ENCODE measurements at regions not wholly inside any gene's neighbourhood (a gene's known extent, or its start where the extent isn't known, plus 50 kb on each side); places are given as distances from the start of the nearest gene placed in this dataset.
"Not testable (repeated sequence)": the region's sequence is repeated elsewhere in the genome, so short reads cannot be mapped to it uniquely, and the experiment has no call there.

GRCh38 chr9:33722359-33722675, 73.0 kb upstream of the PRSS3 start:
- Mint-ChIP-seq H3K27me3 (ENCODE audit: low read depth in 2 of 2) (peaks cover 7% of the 10 kb centered on the region in 2 donors), H3K4me1 (peaks cover 5 to 11% of the 10 kb centered on the region in 2 donors), H3K9me3 (no peaks in the 10 kb centered on the region), H3K27ac (no peak overlapping the region), H3K4me3 (no peak overlapping the region), H3K36me3 (no peaks in the 10 kb centered on the region)
- Histone ChIP-seq H3K27me3 (ENCODE audit: control insufficient read depth, insufficient read depth, low read length) (no peaks in the 10 kb centered on the region), H3K27ac (ENCODE audit: low read length) (no peak overlapping the region), H3K4me3 (ENCODE audit: low read length) (no peak overlapping the region), H3K9me3 (ENCODE audit: control insufficient read depth, insufficient read depth, low read length) (no peaks in the 10 kb centered on the region), H3K4me1 (ENCODE audit: control insufficient read depth, insufficient read depth, low read length) (peaks cover 10% of the 10 kb centered on the region), H3K36me3 (ENCODE audit: control insufficient read depth, insufficient read depth, low read length) (no peaks in the 10 kb centered on the region)
- TF ChIP-seq CTCF (IDR thresholded peaks at IDR 0.05), result peak; percentile 54
- 51% methylated on average over 5 of the region's 5 CpGs for WGBS (ENCODE audit: insufficient coverage)
- DNase-seq (no peak), ATAC-seq (peak in 1 of 3 donors; percentile 4)
- intact Hi-C loops (cut with micrococcal nuclease), result loop anchor here (1.0 kb wide), 1 partner anchor 98 kb away; no protein-coding TSS in a partner anchor

GRCh38 chr9:33728613-33729012, 66.7 kb upstream of the PRSS3 start:
- WGBS (ENCODE audit: insufficient coverage), result no CpG with 5 or more reads among the region's 1 CpG
- intact Hi-C loops (cut with micrococcal nuclease), result no loop called here
- no peak for TF ChIP-seq CTCF (IDR thresholded peaks at IDR 0.05)
- Mint-ChIP-seq H3K27ac (no peak overlapping the region), H3K27me3 (ENCODE audit: low read depth in 2 of 2) (peaks cover 7 to 17% of the 10 kb centered on the region in 2 donors), H3K4me1 (no peaks in the 10 kb centered on the region), H3K4me3 (no peak overlapping the region), H3K36me3 (no peaks in the 10 kb centered on the region), H3K9me3 (no peaks in the 10 kb centered on the region)
- H3K9me3 ChIP-seq (ENCODE audit: control insufficient read depth, insufficient read depth, low read length), result no peaks in the 10 kb centered on the region
- H3K4me1 ChIP-seq (ENCODE audit: control insufficient read depth, insufficient read depth, low read length), result no peaks in the 10 kb centered on the region
- no peaks in the 10 kb centered on the region for H3K27me3 ChIP-seq (ENCODE audit: control insufficient read depth, insufficient read depth, low read length)
- H3K27ac ChIP-seq (ENCODE audit: low read length), result no peak overlapping the region
- DNase-seq, result no peak
- ATAC-seq, result no peak
- no peaks in the 10 kb centered on the region for H3K36me3 ChIP-seq (ENCODE audit: control insufficient read depth, insufficient read depth, low read length)
- H3K4me3 ChIP-seq (ENCODE audit: low read length), result no peak overlapping the region

DNA sequence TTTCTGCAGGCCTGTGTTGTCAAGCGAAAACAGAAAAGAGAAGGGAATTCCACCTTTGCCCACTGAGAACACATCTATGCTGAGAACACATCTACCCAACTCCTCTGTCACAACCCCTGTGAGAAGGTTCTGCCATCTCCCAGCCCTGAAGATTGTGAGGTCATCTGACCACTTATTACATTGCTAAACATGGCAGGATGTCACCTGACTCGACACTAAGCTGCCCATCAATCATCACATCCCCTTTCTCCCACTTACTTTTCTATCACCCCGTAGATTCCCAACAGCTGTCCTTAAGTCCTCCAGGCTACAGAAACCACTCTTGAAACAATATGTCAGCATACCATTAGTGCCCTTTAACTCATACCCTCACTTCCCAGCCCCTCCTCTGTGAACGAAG, 64.2 kb upstream of the PRSS3 start:
- H3K9me3 Mint-ChIP-seq, result no peaks in the 10 kb centered on the region
- peaks cover 7 to 24% of the 10 kb centered on the region in 2 donors for H3K27me3 Mint-ChIP-seq (ENCODE audit: low read depth in 2 of 2)
- H3K4me3 Mint-ChIP-seq, result no peak overlapping the region
- no peaks in the 10 kb centered on the region for H3K9me3 ChIP-seq (ENCODE audit: control insufficient read depth, insufficient read depth, low read length)
- WGBS (ENCODE audit: insufficient coverage), result 83% methylated on average over 4 of the region's 4 CpGs
- H3K27ac Mint-ChIP-seq, result no peak overlapping the region
- no peak for TF ChIP-seq CTCF (IDR thresholded peaks at IDR 0.05)
- H3K27ac ChIP-seq (ENCODE audit: low read length), result no peak overlapping the region
- DNase-seq, result no peak
- no peak for ATAC-seq
- H3K4me3 ChIP-seq (ENCODE audit: low read length), result no peak overlapping the region
- no peaks in the 10 kb centered on the region for H3K4me1 ChIP-seq (ENCODE audit: control insufficient read depth, insufficient read depth, low read length)
- no peaks in the 10 kb centered on the region for H3K27me3 ChIP-seq (ENCODE audit: control insufficient read depth, insufficient read depth, low read length)
- no peaks in the 10 kb centered on the region for H3K4me1 Mint-ChIP-seq
- H3K36me3 ChIP-seq (ENCODE audit: control insufficient read depth, insufficient read depth, low read length), result no peaks in the 10 kb centered on the region
- intact Hi-C loops (cut with micrococcal nuclease), result no loop called here
- no peaks in the 10 kb centered on the region for H3K36me3 Mint-ChIP-seq

DNA sequence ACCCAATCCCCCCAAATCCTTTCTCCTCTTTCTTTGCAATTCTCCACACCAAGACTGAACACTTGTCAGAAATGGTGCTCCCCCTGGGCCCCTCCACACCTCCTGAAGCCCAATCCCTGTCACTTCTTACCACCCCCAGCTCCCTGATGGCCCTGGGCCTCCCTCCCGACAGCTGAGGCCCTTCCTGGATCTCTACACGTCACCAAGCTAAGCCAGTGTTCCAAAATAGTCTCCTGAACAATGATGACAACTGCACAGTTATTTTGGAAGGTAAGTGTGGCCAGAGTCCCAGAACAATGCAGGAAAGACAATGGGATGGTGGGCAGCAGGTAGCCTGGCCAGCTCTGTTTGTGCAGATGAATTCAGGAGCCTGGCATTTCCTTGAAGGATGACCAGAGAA, 63.7 kb upstream of the PRSS3 start:
- Histone ChIP-seq H3K4me3 (ENCODE audit: low read length) (no peak overlapping the region), H3K36me3 (ENCODE audit: control insufficient read depth, insufficient read depth, low read length) (no peaks in the 10 kb centered on the region), H3K9me3 (ENCODE audit: control insufficient read depth, insufficient read depth, low read length) (no peaks in the 10 kb centered on the region), H3K4me1 (ENCODE audit: control insufficient read depth, insufficient read depth, low read length) (no peaks in the 10 kb centered on the region), H3K27me3 (ENCODE audit: control insufficient read depth, insufficient read depth, low read length) (no peaks in the 10 kb centered on the region), H3K27ac (ENCODE audit: low read length) (no peak overlapping the region)
- TF ChIP-seq CTCF (IDR thresholded peaks at IDR 0.05), result no peak
- intact Hi-C loops (cut with micrococcal nuclease), result no loop called here
- ATAC-seq (no peak), DNase-seq (no peak)
- H3K4me1 Mint-ChIP-seq, result no peaks in the 10 kb centered on the region
- H3K27ac Mint-ChIP-seq, result no peak overlapping the region
- no peaks in the 10 kb centered on the region for H3K36me3 Mint-ChIP-seq
- no peak overlapping the region for H3K4me3 Mint-ChIP-seq
- H3K9me3 Mint-ChIP-seq, result no peaks in the 10 kb centered on the region
- peaks cover 12 to 26% of the 10 kb centered on the region in 2 donors for H3K27me3 Mint-ChIP-seq (ENCODE audit: low read depth in 2 of 2)
- 85% methylated on average over 2 of the region's 2 CpGs for WGBS (ENCODE audit: insufficient coverage)

GRCh38 chr9:33734247-33734940, 61.0 kb upstream of the PRSS3 start:
- H3K36me3 Mint-ChIP-seq; H3K27ac Mint-ChIP-seq; H3K4me1 ChIP-seq (ENCODE audit: control insufficient read depth, insufficient read depth, low read length); H3K4me3 Mint-ChIP-seq; H3K36me3 ChIP-seq (ENCODE audit: control insufficient read depth, insufficient read depth, low read length); H3K27me3 ChIP-seq (ENCODE audit: control insufficient read depth, insufficient read depth, low read length); ATAC-seq; H3K4me3 ChIP-seq (ENCODE audit: low read length); H3K9me3 ChIP-seq (ENCODE audit: control insufficient read depth, insufficient read depth, low read length); H3K9me3 Mint-ChIP-seq; DNase-seq; H3K27ac ChIP-seq (ENCODE audit: low read length); H3K4me1 Mint-ChIP-seq; intact Hi-C loops (cut with micrococcal nuclease): not testable (repeated sequence)
- peaks cover 20 to 36% of the 10 kb centered on the region in 2 donors for H3K27me3 Mint-ChIP-seq (ENCODE audit: low read depth in 2 of 2)
- 85% methylated on average over 4 of the region's 5 CpGs for WGBS (ENCODE audit: insufficient coverage)

Measured in natural killer cell (primary cell).